H9 (cell line): ENCODE measurements at regions not wholly inside any gene's neighbourhood (a gene's known extent, or its start where the extent isn't known, plus 50 kb on each side); places are given as distances from the start of the nearest gene placed in this dataset.

Experiments used
- DNase-seq: peaks from one replicate; pipeline ENCODE4 v3.0.0-alpha.2; 2017
- H2AFZ ChIP-seq: one replicate; pipeline ENCODE4 v1.6.1; 2013; ENCODE audit warnings: mild to moderate bottlenecking, low read length, control low read depth, moderate library complexity
- H2AK5ac ChIP-seq: 2 replicates; pipeline ENCODE4 v1.6.1; 2013; ENCODE audit warnings: low read length, control low read depth, mixed read lengths; ENCODE audit not compliant: insufficient read length
- H2BK120ac ChIP-seq: one replicate; pipeline ENCODE4 v1.6.1; 2013; ENCODE audit warnings: low read depth, mild to moderate bottlenecking, low read length, control low read depth, inconsistent platforms; ENCODE audit not compliant: poor library complexity, severe bottlenecking
- H2BK12ac ChIP-seq: 2 replicates; pipeline ENCODE4 v1.6.1; 2013; ENCODE audit warnings: low read length, control low read depth, mixed read lengths, low read depth; ENCODE audit not compliant: insufficient read length
- H2BK15ac ChIP-seq: 2 replicates; pipeline ENCODE4 v1.6.1; 2013; ENCODE audit warnings: low read depth, low read length, control low read depth
- H2BK20ac ChIP-seq: one replicate; pipeline ENCODE4 v1.6.1; 2013; ENCODE audit warnings: low read depth, mild to moderate bottlenecking, low read length, control low read depth, inconsistent platforms; ENCODE audit not compliant: poor library complexity, severe bottlenecking
- H2BK5ac ChIP-seq: 2 replicates; pipeline ENCODE4 v1.6.1; 2013; ENCODE audit warnings: low read length, control low read depth, mixed read lengths; ENCODE audit not compliant: insufficient read length
- H3K14ac ChIP-seq: 2 replicates; pipeline ENCODE4 v1.6.1; 2013; ENCODE audit warnings: low read length, control low read depth; ENCODE audit not compliant: insufficient read depth
- H3K18ac ChIP-seq: 2 replicates; pipeline ENCODE4 v1.6.1; 2013; ENCODE audit warnings: low read depth, mild to moderate bottlenecking, mixed read lengths, low read length, control low read depth; ENCODE audit not compliant: insufficient read length
- H3K23ac ChIP-seq: 2 replicates; pipeline ENCODE4 v1.6.1; 2013; ENCODE audit warnings: low read length, control low read depth, mixed read lengths, low read depth; ENCODE audit not compliant: insufficient read length
- H3K23me2 ChIP-seq: 2 replicates; pipeline ENCODE4 v1.6.1; 2013; ENCODE audit warnings: low read depth, mild to moderate bottlenecking, mixed read lengths, low read length, control low read depth; ENCODE audit not compliant: insufficient read length, poor library complexity, severe bottlenecking
- H3K27ac ChIP-seq: 2 replicates; pipeline ENCODE4 v1.5.1; 2013; ENCODE audit warnings: low read length, control low read depth, mixed read lengths, low read depth; ENCODE audit not compliant: insufficient read length
- H3K27me3 ChIP-seq: 2 replicates; pipeline ENCODE4 v1.6.1; 2013; ENCODE audit warnings: low read length, control low read depth, inconsistent platforms; ENCODE audit not compliant: insufficient read depth
- H3K4ac ChIP-seq: 2 replicates; pipeline ENCODE4 v1.6.1; 2013; ENCODE audit warnings: low read depth, mild to moderate bottlenecking, control low read depth, inconsistent platforms, low read length, moderate library complexity
- H3K4me1 ChIP-seq: 2 replicates; pipeline ENCODE4 v1.6.1; 2013; ENCODE audit warnings: low read length, control low read depth, inconsistent platforms; ENCODE audit not compliant: insufficient read depth
- H3K4me2 ChIP-seq: 2 replicates; pipeline ENCODE4 v1.6.1; 2013; ENCODE audit warnings: low read length, control low read depth, mixed read lengths; ENCODE audit not compliant: insufficient read length, insufficient read depth
- H3K56ac ChIP-seq: 2 replicates; pipeline ENCODE4 v1.6.1; 2013; ENCODE audit warnings: low read depth, mild to moderate bottlenecking, mixed read lengths, low read length, control low read depth; ENCODE audit not compliant: insufficient read length
- H3K79me1 ChIP-seq: 2 replicates; pipeline ENCODE4 v1.6.1; 2013; ENCODE audit warnings: low read depth, mild to moderate bottlenecking, moderate library complexity, low read length, control low read depth, inconsistent platforms; ENCODE audit not compliant: insufficient read depth, poor library complexity, severe bottlenecking
- H3K79me2 ChIP-seq: 2 replicates; pipeline ENCODE4 v1.6.1; 2013; ENCODE audit warnings: low read length, control low read depth, inconsistent platforms; ENCODE audit not compliant: insufficient read depth
- H3K9ac ChIP-seq: 2 replicates; pipeline ENCODE4 v1.6.1; 2013; ENCODE audit warnings: low read length, control low read depth, mixed read lengths; ENCODE audit not compliant: insufficient read length; ENCODE audit errors: extremely low read depth
- H3K9me3 ChIP-seq: one replicate; pipeline ENCODE4 v1.6.1; 2013; ENCODE audit warnings: low read depth, low read length, inconsistent platforms; ENCODE audit not compliant: control insufficient read depth
- H3T11ph ChIP-seq: one replicate; pipeline ENCODE4 v1.6.1; 2013; ENCODE audit warnings: mild to moderate bottlenecking, low read length, control low read depth, inconsistent platforms
- H4K20me1 ChIP-seq: one replicate; pipeline ENCODE4 v1.6.1; 2013; ENCODE audit not compliant: control insufficient read depth, insufficient read length, insufficient read depth
- H4K5ac ChIP-seq: 2 replicates; pipeline ENCODE4 v1.6.1; 2013; ENCODE audit warnings: low read depth, mild to moderate bottlenecking, mixed read lengths, low read length, control low read depth; ENCODE audit not compliant: insufficient read length
- H4K8ac ChIP-seq: replicated peaks from 2 replicates; pipeline ENCODE4 v1.6.1; 2013; ENCODE audit warnings: low read length, control low read depth, mixed read lengths, low read depth; ENCODE audit not compliant: insufficient read length
- H4K91ac ChIP-seq: 2 replicates; pipeline ENCODE4 v1.6.1; 2013; ENCODE audit warnings: low read depth, mild to moderate bottlenecking, moderate library complexity, mixed read lengths, low read length, control low read depth; ENCODE audit not compliant: insufficient read length
- H3K27ac Mint-ChIP-seq, 3 experiments: 2 replicates in 2 of 3; 3 replicates in 1 of 3; pipeline ENCODE4 v1.8.0; 2020 to 2021; ENCODE audit warnings: mixed read lengths in 3 of 3, mild to moderate bottlenecking in 1 of 3, moderate library complexity in 1 of 3
- H3K27me3 Mint-ChIP-seq: 2 replicates; pipeline ENCODE4 v1.8.0; 2021; ENCODE audit warnings: low read depth, mild to moderate bottlenecking, moderate library complexity, mixed read lengths
- H3K36me3 Mint-ChIP-seq, 3 experiments: 2 replicates in 2 of 3; 3 replicates in 1 of 3; pipeline ENCODE4 v1.8.0; 2020 to 2021; ENCODE audit warnings: low read depth in 3 of 3, mixed read lengths in 3 of 3; ENCODE audit not compliant: insufficient read depth in 1 of 3
- H3K4me1 Mint-ChIP-seq, 2 experiments: 2 replicates each; pipeline ENCODE4 v1.8.0; 2020; ENCODE audit warnings: mixed read lengths in 2 of 2
- H3K4me3 Mint-ChIP-seq, 2 experiments: 2 replicates in 1 of 2; 3 replicates in 1 of 2; pipeline ENCODE4 v1.8.0; 2020 to 2021; ENCODE audit warnings: mild to moderate bottlenecking in 2 of 2, mixed read lengths in 2 of 2, moderate library complexity in 1 of 2
- H3K9me3 Mint-ChIP-seq, 2 experiments: 2 replicates in 1 of 2; 3 replicates in 1 of 2; pipeline ENCODE4 v1.8.0; 2020; ENCODE audit warnings: mild to moderate bottlenecking in 2 of 2, mixed read lengths in 2 of 2, moderate library complexity in 1 of 2
- WGBS: extraction: QIAGEN DNeasy Blood & Tissue Kit; methylation state at CpG from one replicate; pipeline ENCODE4 v1.1.7; 2013; ENCODE audit warnings: missing lambda C conversion rate, low lambda C conversion rate, mixed read lengths; ENCODE audit not compliant: insufficient read length; ENCODE audit errors: extremely low coverage; 5-methylcytosine and 5-hydroxymethylcytosine counted together
- TF ChIP-seq, protein P1 (sequence below): fragments of 200-600 bp; sonication (generic); conservative IDR thresholded peaks from 3 replicates; pipeline ENCODE4 v1.8.0; 2021; ENCODE audit warnings: antibody characterized with exemption, mild to moderate bottlenecking

DNA sequence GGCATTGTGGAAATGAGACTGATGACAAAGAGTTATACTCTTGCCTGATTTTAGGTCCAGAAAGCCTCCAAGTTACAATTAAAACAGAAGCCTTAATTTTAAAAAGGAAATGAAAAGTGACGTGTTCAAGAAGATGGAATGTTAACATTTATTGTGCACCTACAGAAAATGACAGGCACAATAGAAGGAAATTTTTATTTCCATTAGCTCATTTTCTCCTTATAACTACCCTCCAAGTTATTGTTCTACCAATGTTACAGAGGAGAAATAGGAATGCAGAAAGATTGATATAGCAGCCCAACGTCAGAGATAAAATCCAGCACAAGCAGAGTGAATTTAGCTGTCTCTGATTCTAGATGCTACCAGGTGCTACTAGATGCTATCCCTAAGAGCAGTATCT, 736.9 kb upstream of the KIRREL3 start:
- H3K14ac ChIP-seq = no peak overlapping the region

More for the DNA sequence above, 736.9 kb upstream of the KIRREL3 start:
- Mint-ChIP-seq H3K27me3 (no peaks in the 10 kb centered on the region), H3K4me3 (no peak overlapping the region), H3K36me3 (no peaks in the 10 kb centered on the region), H3K9me3 (no peaks in the 10 kb centered on the region), H3K27ac (no peak overlapping the region), H3K4me1 (peaks cover 0 to 4% of the 10 kb centered on the region in 2 experiments; a peak in 1 of 4 replicates)
- Histone ChIP-seq H3K27me3 (no peaks in the 10 kb centered on the region), H2AK5ac (no peak overlapping the region), H2BK5ac (no peak overlapping the region), H4K8ac (no peak overlapping the region), H3K4me1 (no peaks in the 10 kb centered on the region), H4K5ac (no peak overlapping the region), H3T11ph (no peak overlapping the region), H3K23ac (no peak overlapping the region), H3K79me2 (no peaks in the 10 kb centered on the region), H2AFZ (no peak overlapping the region), H4K91ac (no peak overlapping the region), H2BK20ac (no peak overlapping the region), H4K20me1 (no peaks in the 10 kb centered on the region), H2BK15ac (no peak overlapping the region), H3K9ac (no peak overlapping the region), H3K79me1 (no peaks in the 10 kb centered on the region), H3K4me2 (no peak overlapping the region), H3K27ac (no peak overlapping the region), H3K18ac (no peak overlapping the region), H3K9me3 (no peaks in the 10 kb centered on the region), H3K4ac (no peak overlapping the region), H3K23me2 (no peaks in the 10 kb centered on the region), H2BK12ac (no peak overlapping the region), H3K56ac (no peak overlapping the region), H2BK120ac (no peak overlapping the region)
- TF ChIP-seq, protein P1, sequence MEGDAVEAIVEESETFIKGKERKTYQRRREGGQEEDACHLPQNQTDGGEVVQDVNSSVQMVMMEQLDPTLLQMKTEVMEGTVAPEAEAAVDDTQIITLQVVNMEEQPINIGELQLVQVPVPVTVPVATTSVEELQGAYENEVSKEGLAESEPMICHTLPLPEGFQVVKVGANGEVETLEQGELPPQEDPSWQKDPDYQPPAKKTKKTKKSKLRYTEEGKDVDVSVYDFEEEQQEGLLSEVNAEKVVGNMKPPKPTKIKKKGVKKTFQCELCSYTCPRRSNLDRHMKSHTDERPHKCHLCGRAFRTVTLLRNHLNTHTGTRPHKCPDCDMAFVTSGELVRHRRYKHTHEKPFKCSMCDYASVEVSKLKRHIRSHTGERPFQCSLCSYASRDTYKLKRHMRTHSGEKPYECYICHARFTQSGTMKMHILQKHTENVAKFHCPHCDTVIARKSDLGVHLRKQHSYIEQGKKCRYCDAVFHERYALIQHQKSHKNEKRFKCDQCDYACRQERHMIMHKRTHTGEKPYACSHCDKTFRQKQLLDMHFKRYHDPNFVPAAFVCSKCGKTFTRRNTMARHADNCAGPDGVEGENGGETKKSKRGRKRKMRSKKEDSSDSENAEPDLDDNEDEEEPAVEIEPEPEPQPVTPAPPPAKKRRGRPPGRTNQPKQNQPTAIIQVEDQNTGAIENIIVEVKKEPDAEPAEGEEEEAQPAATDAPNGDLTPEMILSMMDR = no peak
- WGBS = no CpG with 5 or more reads among the region's 2 CpGs
- no peak for DNase-seq
